GM23248 (cell line): ENCODE measurements at regions not wholly inside any gene's neighbourhood (a gene's known extent, or its start where the extent isn't known, plus 50 kb on each side); places are given as distances from the start of the nearest gene placed in this dataset.

Source experiments
- EZH2 ChIP-seq: fragments of 200-600 bp; sonication (generic); IDR thresholded peaks from 2 replicates; pipeline ENCODE4 v1.6.1; 2018; ENCODE audit warnings: antibody characterized with exemption, mild to moderate bottlenecking; ENCODE audit not compliant: insufficient read depth, poor library complexity, severe bottlenecking
- EZH2phosphoT487 ChIP-seq: fragments of 200-600 bp; sonication (generic); IDR thresholded peaks from 2 replicates; pipeline ENCODE4 v1.6.1; 2018; ENCODE audit warnings: antibody characterized with exemption, moderate library complexity, mild to moderate bottlenecking, low read depth; ENCODE audit not compliant: insufficient read depth

GRCh38 chr9:108015690-108016089 lies 526.1 kb upstream of the KLF4 start:
- no peak for TF ChIP-seq EZH2
- TF ChIP-seq EZH2phosphoT487, result no peak
